Retina (tissue), 1 donor: ENCODE measurements at regions not wholly inside any gene's neighbourhood (a gene's known extent, or its start where the extent isn't known, plus 50 kb on each side); places are given as distances from the start of the nearest gene placed in this dataset.
A peak's percentile ranks its signal among the peaks of the same experiment; 100 is the strongest.

ENCODE experiments used
- DNase-seq: peaks from one replicate; pipeline ENCODE4 v3.0.0-alpha.2; 2016

GRCh38 chr16:51404386-51404785, 253.3 kb upstream of the SALL1 start:
- DNase-seq = no peak

GRCh38 chr16:51402785-51403184, 251.7 kb upstream of the SALL1 start:
- no peak for DNase-seq

DNA sequence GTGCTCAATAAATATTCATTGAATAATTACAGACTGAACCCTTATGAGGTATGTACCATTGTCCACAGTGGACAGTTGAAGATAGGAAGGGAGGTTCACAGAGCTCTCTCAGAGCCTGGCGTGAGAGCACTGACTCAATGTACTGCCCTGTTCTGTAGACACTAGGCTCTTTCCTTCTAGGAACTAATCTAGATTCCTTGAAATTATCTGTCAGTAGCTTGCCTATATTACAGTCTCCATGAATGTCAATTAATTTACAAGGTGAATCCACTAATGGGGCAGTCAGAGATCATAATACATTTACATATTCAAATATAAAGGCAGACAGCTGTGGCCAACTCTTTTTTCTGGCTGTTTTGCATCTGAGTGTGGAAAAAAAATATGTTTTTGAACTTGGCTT, 251.2 kb upstream of the SALL1 start:
- DNase-seq = no peak

DNA sequence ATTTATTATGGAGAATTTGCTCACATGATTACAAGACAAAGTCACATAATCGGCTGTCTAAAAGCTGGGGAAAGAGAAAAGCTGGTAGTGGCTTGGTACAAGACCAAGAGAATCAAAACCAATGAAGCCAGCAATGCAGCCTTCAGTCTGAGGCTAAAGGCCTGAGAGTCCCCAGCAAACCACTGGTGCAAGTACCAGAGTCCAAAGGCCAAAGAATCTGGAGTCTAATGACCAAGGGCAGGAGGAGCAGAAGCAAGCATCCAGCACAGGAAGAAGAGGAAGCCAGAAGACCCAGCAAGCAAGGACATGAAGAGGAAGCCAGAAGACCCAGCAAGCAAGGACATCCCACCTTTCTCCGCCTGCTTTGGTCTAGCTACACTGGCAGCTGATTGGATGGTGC, 250.6 kb upstream of the SALL1 start:
- no peak for DNase-seq

GRCh38 chr16:51399908-51400670, 249.0 kb upstream of the SALL1 start:
- no peak for DNase-seq

DNA sequence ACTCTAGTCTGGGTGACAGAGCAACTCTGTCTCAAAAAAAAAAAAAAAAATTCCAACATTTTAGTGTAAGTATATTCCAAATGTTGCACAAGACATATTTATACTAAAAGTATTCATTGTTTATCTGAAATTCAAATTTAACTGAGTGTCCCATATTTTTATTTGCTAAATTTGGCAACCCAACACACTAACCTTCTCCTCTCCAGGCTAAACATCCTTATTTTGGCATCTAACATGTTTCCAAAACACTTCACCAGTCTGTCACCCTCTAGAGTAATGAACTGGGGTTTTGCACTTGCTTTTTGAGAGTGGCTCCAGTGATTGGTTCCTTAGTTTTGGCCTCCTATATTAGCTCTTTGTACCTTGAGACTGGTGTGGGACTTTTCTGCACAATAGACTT, 243.4 kb upstream of the SALL1 start:
- DNase-seq = no peak

GRCh38 chr16:51393381-51394005, 242.4 kb upstream of the SALL1 start:
- no peak for DNase-seq

- peak; percentile 51 for DNase-seq
These were observed 241.6 kb upstream of the SALL1 start for GRCh38 chr16:51392521-51393187.

DNA sequence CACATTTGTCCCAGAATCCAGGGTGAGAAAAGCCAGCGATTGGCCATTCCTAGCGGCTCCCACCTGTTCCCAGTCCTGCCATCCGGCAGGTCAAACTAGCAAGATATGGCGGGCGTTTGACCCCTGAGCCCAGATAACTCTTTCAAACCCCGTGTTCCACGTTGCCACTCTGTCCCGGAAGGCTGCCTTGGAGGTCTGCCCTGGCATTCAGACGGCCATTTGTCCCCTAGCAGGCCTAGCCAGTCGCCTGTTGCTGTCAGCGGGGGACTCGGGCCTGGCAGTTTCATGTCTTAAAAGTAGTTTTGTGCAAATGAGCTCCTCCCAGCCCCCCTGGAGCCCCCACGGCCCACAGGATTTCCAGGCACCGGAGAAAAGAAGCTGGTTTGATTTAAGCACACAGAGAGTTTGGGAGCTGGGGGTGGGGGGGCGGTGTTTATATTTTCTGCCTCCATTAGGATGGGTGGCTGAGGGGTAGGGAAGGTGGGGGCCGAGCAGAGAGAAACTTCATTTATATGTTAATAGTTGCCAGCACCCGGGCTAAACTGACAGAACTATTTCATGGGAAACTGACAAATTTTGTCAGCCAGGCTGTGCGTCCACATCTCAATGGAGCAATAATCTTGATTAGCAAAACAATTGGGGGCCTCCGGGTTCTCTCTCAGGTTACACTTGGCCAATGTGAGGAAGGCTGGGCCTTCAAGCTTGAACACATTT, 240.9 kb upstream of the SALL1 start:
- peak; percentile 58 for DNase-seq

DNA sequence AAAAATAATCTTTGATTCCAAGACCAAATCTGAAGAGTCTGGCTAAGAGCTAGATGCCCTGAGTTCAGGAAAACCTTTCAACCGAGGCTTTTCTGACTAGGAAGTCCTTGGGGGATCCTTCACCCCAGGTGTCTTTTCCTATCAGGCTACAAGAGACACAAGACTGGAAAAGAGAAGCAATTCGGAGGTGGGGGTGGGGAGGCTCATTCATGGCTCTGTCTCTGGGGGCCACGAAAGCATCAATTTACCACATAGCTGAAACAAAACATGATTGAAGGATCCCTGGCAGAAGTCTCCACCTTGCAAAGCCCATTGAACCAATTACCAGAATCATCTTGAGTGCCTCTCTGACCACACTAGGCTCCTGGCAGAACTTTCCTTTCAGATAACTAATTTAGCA, 239.8 kb upstream of the SALL1 start:
- no peak for DNase-seq

GRCh38 chr16:51389881-51390280, 238.8 kb upstream of the SALL1 start:
- no peak for DNase-seq

DNA sequence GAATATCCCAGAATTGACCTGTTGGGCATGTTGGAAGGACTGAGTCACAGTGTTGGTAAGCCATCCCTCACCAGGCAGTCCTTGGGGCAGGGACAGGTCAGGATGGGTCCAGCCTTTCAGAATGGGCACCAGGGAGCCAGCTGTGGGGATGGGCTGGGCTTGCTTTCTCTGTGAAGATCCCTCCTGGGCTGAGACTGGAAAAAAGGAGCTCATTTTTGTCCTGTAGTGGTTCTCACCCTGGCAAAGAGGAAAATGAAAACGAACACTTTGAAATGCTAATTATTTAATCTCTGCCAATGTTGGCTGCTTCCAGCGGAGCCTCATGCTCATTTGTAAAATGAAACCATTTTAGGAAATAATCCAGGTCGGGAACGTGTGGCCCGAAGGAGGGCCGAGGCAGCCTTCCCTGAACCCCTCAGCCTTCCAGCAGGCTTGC, 237.5 kb upstream of the SALL1 start:
- DNase-seq = no peak

DNA sequence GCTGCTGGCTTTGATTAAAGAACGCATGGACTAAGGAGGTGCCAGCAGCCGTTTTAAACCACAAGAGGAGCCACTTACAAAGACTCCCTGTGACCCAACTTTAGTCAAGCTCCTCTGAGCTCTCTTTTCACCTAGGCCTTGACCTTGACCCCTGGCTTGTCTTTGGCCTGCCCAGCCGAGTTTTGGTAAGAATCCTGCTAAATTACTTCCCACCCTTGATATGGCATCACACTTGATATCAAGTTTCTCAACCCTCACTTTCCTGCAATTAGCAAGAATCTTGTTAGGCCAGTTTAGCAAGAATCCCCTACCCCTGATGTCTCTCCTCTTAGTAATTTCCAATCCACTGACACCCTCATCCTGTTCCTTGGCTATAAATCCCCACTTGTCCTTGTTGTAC, 232.8 kb upstream of the SALL1 start:
- no peak for DNase-seq

DNA sequence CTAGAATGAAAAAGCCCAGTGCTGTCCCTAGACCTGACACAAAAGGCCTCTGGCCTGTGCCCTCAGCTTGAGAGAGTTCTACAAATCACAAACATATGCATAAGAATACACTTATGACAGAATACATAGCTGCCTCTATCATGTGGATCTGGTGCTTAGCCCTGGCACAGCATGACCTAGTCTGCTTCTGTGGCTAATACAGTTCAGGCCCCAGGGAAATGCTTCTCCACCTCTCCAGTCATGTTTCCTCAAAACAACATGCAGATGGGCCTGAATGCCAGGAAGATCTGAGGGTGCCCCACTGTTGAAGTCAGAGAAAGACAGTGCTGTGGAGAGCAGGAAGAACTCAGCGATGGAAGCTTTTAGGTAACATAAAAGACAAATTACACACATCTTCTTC, 231.9 kb upstream of the SALL1 start:
- no peak for DNase-seq

DNA sequence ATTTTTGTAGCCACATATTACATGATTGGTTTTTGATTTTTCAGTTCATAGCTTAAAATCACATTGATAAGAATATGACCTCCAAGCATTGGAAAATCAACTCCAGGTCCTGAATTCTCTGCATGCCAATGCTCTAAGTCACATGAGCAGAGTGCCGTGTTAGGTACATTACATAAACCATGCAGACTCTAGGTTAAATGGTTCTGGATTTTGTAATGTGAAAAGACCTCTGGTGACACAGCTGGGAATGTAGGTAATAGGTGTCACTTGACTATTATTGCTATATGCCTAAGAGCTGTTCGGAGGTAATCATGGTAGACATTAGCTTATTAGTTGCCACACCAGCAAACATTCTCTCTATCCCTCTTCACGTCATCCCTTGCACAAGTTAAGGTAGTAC, 231.1 kb upstream of the SALL1 start:
- DNase-seq = no peak

DNA sequence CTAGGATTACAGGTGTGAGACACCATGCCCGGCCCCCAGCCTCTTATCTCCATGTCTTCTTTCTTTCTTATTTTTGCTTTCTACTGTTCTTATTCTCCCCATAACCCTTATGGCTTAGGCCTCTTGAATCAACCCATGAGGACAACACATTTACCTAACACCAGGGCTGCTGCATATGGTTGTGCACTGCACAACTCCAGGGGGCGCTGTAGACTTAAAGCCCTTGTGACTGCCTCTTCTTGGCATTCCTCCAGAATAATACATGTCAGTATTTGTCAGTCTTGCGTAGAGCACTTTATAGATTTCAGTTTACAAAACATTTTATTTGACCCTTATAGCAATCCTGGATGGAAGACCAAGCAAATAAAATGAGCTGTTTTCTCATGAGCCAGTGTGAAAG, 225.0 kb upstream of the SALL1 start:
- DNase-seq = no peak

- no peak for DNase-seq
These were observed 223.7 kb upstream of the SALL1 start for GRCh38 chr16:51374790-51375189.

DNA sequence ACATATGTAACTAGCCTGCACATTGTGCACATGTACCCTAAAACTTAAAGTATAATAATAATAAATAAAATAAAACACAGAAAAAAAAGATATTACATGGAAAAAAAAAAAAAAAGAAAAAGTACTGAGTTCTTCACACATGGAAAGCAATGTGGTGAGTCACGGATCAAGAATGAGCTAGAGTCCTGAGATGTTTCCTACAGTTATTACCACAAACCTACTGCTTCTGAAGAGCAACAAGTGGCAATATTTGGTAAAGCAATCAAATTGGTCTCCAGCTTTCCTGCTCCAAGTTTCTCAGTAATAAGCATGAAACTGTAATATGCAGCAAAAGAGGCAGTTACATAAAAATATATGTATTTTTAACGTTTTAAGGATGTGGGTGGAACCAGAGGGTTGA, 223.3 kb upstream of the SALL1 start:
- no peak for DNase-seq

DNA sequence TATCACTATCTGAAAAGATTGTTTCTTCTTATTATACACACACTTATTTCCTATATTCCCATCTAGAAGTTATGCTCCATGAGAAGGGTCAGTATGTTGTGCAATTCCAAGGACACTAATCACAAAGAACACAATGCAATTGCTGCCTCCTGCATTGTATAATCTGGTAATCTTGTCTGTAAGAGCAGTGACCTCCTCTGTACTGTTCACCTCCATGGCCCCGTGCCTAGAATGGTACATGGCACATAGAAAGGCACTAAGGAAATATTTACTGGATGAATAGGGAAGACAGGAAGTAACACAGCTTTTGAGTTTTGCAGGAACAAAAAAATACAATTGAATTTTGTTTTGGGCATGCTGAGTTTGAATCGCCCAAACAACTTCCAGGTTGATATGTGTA, 214.6 kb upstream of the SALL1 start:
- no peak for DNase-seq

DNA sequence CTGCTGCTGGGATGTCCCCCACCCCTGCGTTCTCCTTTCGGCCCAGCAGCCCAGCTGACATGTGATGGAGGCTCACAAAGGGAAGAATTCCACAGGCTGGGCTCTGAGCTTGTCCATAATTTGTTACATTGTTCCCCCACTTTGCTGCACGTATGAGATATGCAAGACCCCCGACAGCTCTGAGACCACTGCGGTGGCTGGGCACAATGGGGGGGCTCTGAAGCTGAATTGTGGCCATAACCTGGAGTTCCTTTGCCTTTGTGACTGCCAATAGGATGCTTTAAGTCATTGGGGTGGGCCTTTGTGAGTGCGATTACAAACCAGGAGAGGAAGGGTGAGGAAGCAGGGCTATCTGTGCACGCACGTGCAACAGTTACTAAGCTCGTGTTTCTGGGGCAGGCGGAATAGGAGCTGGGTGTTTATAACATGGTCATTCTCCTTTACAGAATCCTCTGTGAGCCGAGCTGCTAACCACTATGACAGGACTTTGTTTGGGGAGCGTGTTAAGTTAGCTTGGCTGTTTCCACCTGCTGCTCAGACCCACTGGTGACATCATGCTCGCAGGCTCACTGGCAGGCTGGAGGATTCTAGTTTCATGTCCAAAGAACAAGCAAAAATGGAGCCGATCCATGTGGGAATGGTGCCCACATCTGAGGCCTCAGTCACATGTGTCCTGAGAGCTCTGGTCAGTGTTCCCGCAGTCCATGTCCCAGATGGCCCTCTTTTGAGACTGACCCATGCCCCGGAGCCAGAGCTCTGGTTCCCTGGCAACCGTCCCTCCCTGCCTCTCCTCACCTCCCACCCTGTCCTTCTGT, 208.3 kb upstream of the SALL1 start:
- peak; percentile 76 for DNase-seq

DNA sequence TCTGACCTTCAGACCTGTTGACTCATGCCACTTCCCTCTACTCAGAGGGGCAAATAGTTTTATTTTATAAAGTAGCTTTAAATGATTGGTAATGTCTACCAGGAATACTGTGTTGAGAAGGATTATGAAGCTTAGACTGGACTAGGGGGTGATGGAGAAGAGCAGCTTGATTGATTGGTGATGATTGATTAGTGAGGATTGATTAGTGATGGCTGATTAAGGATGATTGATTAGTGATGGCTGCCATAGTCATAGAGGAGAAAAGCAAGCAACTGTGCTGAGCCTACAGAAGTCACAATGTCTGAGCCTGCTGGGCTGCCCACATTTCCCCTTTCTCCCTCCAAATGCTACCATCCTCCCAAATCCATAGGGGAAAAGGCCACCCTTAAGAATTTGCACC, 206.8 kb upstream of the SALL1 start:
- no peak for DNase-seq

- DNase-seq = no peak
These were observed 204.8 kb upstream of the SALL1 start for GRCh38 chr16:51355875-51356274.

DNA sequence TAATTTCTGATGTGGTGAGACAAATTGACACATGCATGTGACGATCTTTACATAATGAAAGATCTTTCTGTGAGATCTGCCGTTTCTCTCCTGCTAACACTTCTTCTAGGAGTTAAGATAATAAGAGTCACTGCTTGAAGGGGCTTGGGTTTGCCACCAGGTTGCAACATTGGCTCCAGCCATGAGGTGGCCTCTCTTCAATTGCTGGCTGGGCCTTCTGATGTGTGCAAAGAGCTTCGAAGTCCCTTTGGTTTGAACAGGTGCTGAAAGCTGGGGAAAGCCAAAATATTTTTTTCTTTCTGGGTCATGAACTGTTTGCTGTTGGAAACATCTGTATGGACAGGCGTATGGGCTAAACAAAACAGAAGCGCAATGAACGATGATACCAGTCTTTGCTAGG, 204.1 kb upstream of the SALL1 start:
- no peak for DNase-seq
